ENCODE measurements at regions not wholly inside any gene's neighbourhood (a gene's known extent, or its start where the extent isn't known, plus 50 kb on each side); places are given as distances from the start of the nearest gene placed in this dataset.

- Histone ChIP-seq H3K27me3 (ENCODE audit: control insufficient read depth, insufficient read depth, low read length, poor library complexity, severe bottlenecking) (no peaks in the 10 kb centered on the region), H3K4me1 (ENCODE audit: control insufficient read depth, insufficient read depth, low read length) (no peaks in the 10 kb centered on the region), H3K27ac (ENCODE audit: insufficient read depth, low read depth, low read length, poor library complexity, severe bottlenecking) (no peak overlapping the region), H3K36me3 (ENCODE audit: control insufficient read depth, insufficient read depth, low read length) (no peaks in the 10 kb centered on the region), H3K9me3 (ENCODE audit: control insufficient read depth, low read length) (no peaks in the 10 kb centered on the region), H3K4me3 (ENCODE audit: insufficient read depth, low read depth, low read length) (no peak overlapping the region)
- 93 to 94% methylated on average over 13 of the region's 13 CpGs for WGBS, 2 experiments
These were observed 285.2 kb upstream of the ATP10A start for GRCh38 chr15:26148156-26148860.

- Histone ChIP-seq H3K27ac (ENCODE audit: insufficient read depth, low read depth, low read length, poor library complexity, severe bottlenecking) (no peak overlapping the region), H3K4me1 (ENCODE audit: control insufficient read depth, insufficient read depth, low read length) (no peaks in the 10 kb centered on the region), H3K9me3 (ENCODE audit: control insufficient read depth, low read length) (no peaks in the 10 kb centered on the region), H3K27me3 (ENCODE audit: control insufficient read depth, insufficient read depth, low read length, poor library complexity, severe bottlenecking) (no peaks in the 10 kb centered on the region), H3K36me3 (ENCODE audit: control insufficient read depth, insufficient read depth, low read length) (no peaks in the 10 kb centered on the region), H3K4me3 (ENCODE audit: insufficient read depth, low read depth, low read length) (no peak overlapping the region)
- WGBS, 2 experiments = 91 to 95% methylated on average over 3 to 4 of the region's 4 CpGs
These were observed 283.1 kb upstream of the ATP10A start for GRCh38 chr15:26146202-26146601.

- Histone ChIP-seq H3K27me3 (ENCODE audit: control insufficient read depth, insufficient read depth, low read length, poor library complexity, severe bottlenecking) (no peaks in the 10 kb centered on the region), H3K9me3 (ENCODE audit: control insufficient read depth, low read length) (no peaks in the 10 kb centered on the region), H3K27ac (ENCODE audit: insufficient read depth, low read depth, low read length, poor library complexity, severe bottlenecking) (no peak overlapping the region), H3K4me3 (ENCODE audit: insufficient read depth, low read depth, low read length) (no peak overlapping the region), H3K36me3 (ENCODE audit: control insufficient read depth, insufficient read depth, low read length) (no peaks in the 10 kb centered on the region), H3K4me1 (ENCODE audit: control insufficient read depth, insufficient read depth, low read length) (no peaks in the 10 kb centered on the region)
- 91 to 94% methylated on average over 2 of the region's 2 CpGs for WGBS, 2 experiments
These were observed 282.7 kb upstream of the ATP10A start for GRCh38 chr15:26145796-26146195.

- no peaks in the 10 kb centered on the region for H3K27me3 ChIP-seq (ENCODE audit: control insufficient read depth, insufficient read depth, low read length, poor library complexity, severe bottlenecking)
- H3K4me1 ChIP-seq (ENCODE audit: control insufficient read depth, insufficient read depth, low read length) = no peaks in the 10 kb centered on the region
- H3K36me3 ChIP-seq (ENCODE audit: control insufficient read depth, insufficient read depth, low read length) = no peaks in the 10 kb centered on the region
- no peaks in the 10 kb centered on the region for H3K9me3 ChIP-seq (ENCODE audit: control insufficient read depth, low read length)
- WGBS, 2 experiments = 85 to 93% methylated on average over 4 of the region's 4 CpGs
- no peak overlapping the region for H3K4me3 ChIP-seq (ENCODE audit: insufficient read depth, low read depth, low read length)
- no peak overlapping the region for H3K27ac ChIP-seq (ENCODE audit: insufficient read depth, low read depth, low read length, poor library complexity, severe bottlenecking)
These were observed 281.7 kb upstream of the ATP10A start for GRCh38 chr15:26144836-26145235.

GRCh38 chr15:26143221-26143620 lies 280.1 kb upstream of the ATP10A start:
- H3K36me3 ChIP-seq (ENCODE audit: control insufficient read depth, insufficient read depth, low read length) = no peaks in the 10 kb centered on the region
- H3K4me3 ChIP-seq (ENCODE audit: insufficient read depth, low read depth, low read length) = no peak overlapping the region
- H3K9me3 ChIP-seq (ENCODE audit: control insufficient read depth, low read length) = no peaks in the 10 kb centered on the region
- H3K27me3 ChIP-seq (ENCODE audit: control insufficient read depth, insufficient read depth, low read length, poor library complexity, severe bottlenecking) = no peaks in the 10 kb centered on the region
- H3K4me1 ChIP-seq (ENCODE audit: control insufficient read depth, insufficient read depth, low read length) = no peaks in the 10 kb centered on the region
- no peak overlapping the region for H3K27ac ChIP-seq (ENCODE audit: insufficient read depth, low read depth, low read length, poor library complexity, severe bottlenecking)
- 100% methylated on average over 1 of the region's 1 CpG; no CpG with 5 or more reads in 1 of the 2 experiments for WGBS, 2 experiments

- WGBS, 2 experiments = 55 to 59% methylated on average over 9 to 11 of the region's 11 CpGs
- Histone ChIP-seq H3K4me1 (ENCODE audit: control insufficient read depth, insufficient read depth, low read length) (no peaks in the 10 kb centered on the region), H3K9me3 (ENCODE audit: control insufficient read depth, low read length) (no peaks in the 10 kb centered on the region), H3K36me3 (ENCODE audit: control insufficient read depth, insufficient read depth, low read length) (no peaks in the 10 kb centered on the region), H3K4me3 (ENCODE audit: insufficient read depth, low read depth, low read length) (no peak overlapping the region), H3K27ac (ENCODE audit: insufficient read depth, low read depth, low read length, poor library complexity, severe bottlenecking) (no peak overlapping the region), H3K27me3 (ENCODE audit: control insufficient read depth, insufficient read depth, low read length, poor library complexity, severe bottlenecking) (peaks cover 42% of the 10 kb centered on the region)
These were observed 271.7 kb upstream of the ATP10A start for GRCh38 chr15:26134812-26135211.

GRCh38 chr15:26134152-26134551 lies 271.0 kb upstream of the ATP10A start:
- peaks cover 42% of the 10 kb centered on the region for H3K27me3 ChIP-seq (ENCODE audit: control insufficient read depth, insufficient read depth, low read length, poor library complexity, severe bottlenecking)
- no peaks in the 10 kb centered on the region for H3K4me1 ChIP-seq (ENCODE audit: control insufficient read depth, insufficient read depth, low read length)
- H3K4me3 ChIP-seq (ENCODE audit: insufficient read depth, low read depth, low read length) = no peak overlapping the region
- H3K36me3 ChIP-seq (ENCODE audit: control insufficient read depth, insufficient read depth, low read length) = no peaks in the 10 kb centered on the region
- no peaks in the 10 kb centered on the region for H3K9me3 ChIP-seq (ENCODE audit: control insufficient read depth, low read length)
- 69 to 78% methylated on average over 5 of the region's 5 CpGs for WGBS, 2 experiments
- H3K27ac ChIP-seq (ENCODE audit: insufficient read depth, low read depth, low read length, poor library complexity, severe bottlenecking) = no peak overlapping the region

GRCh38 chr15:26132811-26133210 lies 269.7 kb upstream of the ATP10A start:
- 7 to 8% methylated on average over 3 of the region's 3 CpGs for WGBS, 2 experiments
- no peak overlapping the region for H3K4me3 ChIP-seq (ENCODE audit: insufficient read depth, low read depth, low read length)

GRCh38 chr15:26129852-26130251 lies 266.7 kb upstream of the ATP10A start:
- Histone ChIP-seq H3K9me3 (ENCODE audit: control insufficient read depth, low read length) (no peaks in the 10 kb centered on the region), H3K4me1 (ENCODE audit: control insufficient read depth, insufficient read depth, low read length) (no peaks in the 10 kb centered on the region), H3K27ac (ENCODE audit: insufficient read depth, low read depth, low read length, poor library complexity, severe bottlenecking) (no peak overlapping the region), H3K4me3 (ENCODE audit: insufficient read depth, low read depth, low read length) (no peak overlapping the region), H3K27me3 (ENCODE audit: control insufficient read depth, insufficient read depth, low read length, poor library complexity, severe bottlenecking) (peaks cover 46% of the 10 kb centered on the region), H3K36me3 (ENCODE audit: control insufficient read depth, insufficient read depth, low read length) (no peaks in the 10 kb centered on the region)
- WGBS, 2 experiments = 37 to 40% methylated on average over 5 of the region's 5 CpGs

More at GRCh38 chr15:26132811-26133210, 269.7 kb upstream of the ATP10A start:
- no peaks in the 10 kb centered on the region for H3K4me1 ChIP-seq (ENCODE audit: control insufficient read depth, insufficient read depth, low read length)
- H3K27ac ChIP-seq (ENCODE audit: insufficient read depth, low read depth, low read length, poor library complexity, severe bottlenecking) = no peak overlapping the region
- no peaks in the 10 kb centered on the region for H3K36me3 ChIP-seq (ENCODE audit: control insufficient read depth, insufficient read depth, low read length)
- peaks cover 46% of the 10 kb centered on the region for H3K27me3 ChIP-seq (ENCODE audit: control insufficient read depth, insufficient read depth, low read length, poor library complexity, severe bottlenecking)
- H3K9me3 ChIP-seq (ENCODE audit: control insufficient read depth, low read length) = no peaks in the 10 kb centered on the region

- Histone ChIP-seq H3K4me3 (ENCODE audit: insufficient read depth, low read depth, low read length) (no peak overlapping the region), H3K27ac (ENCODE audit: insufficient read depth, low read depth, low read length, poor library complexity, severe bottlenecking) (no peak overlapping the region), H3K27me3 (ENCODE audit: control insufficient read depth, insufficient read depth, low read length, poor library complexity, severe bottlenecking) (peaks cover 35% of the 10 kb centered on the region), H3K36me3 (ENCODE audit: control insufficient read depth, insufficient read depth, low read length) (no peaks in the 10 kb centered on the region), H3K9me3 (ENCODE audit: control insufficient read depth, low read length) (no peaks in the 10 kb centered on the region), H3K4me1 (ENCODE audit: control insufficient read depth, insufficient read depth, low read length) (no peaks in the 10 kb centered on the region)
- 93 to 94% methylated on average over 7 of the region's 7 CpGs for WGBS, 2 experiments
These were observed 265.5 kb upstream of the ATP10A start for GRCh38 chr15:26128611-26129140.
